CD4-positive, alpha-beta T cell treated with Interleukin-15 for 4 hours (primary cell): ENCODE measurements at regions not wholly inside any gene's neighbourhood (a gene's known extent, or its start where the extent isn't known, plus 50 kb on each side); places are given as distances from the start of the nearest gene placed in this dataset.

Experiments
- DNase-seq: peaks from one replicate; pipeline ENCODE4 v3.0.0-alpha.2; 2020; ENCODE audit warnings: low spot score

DNA sequence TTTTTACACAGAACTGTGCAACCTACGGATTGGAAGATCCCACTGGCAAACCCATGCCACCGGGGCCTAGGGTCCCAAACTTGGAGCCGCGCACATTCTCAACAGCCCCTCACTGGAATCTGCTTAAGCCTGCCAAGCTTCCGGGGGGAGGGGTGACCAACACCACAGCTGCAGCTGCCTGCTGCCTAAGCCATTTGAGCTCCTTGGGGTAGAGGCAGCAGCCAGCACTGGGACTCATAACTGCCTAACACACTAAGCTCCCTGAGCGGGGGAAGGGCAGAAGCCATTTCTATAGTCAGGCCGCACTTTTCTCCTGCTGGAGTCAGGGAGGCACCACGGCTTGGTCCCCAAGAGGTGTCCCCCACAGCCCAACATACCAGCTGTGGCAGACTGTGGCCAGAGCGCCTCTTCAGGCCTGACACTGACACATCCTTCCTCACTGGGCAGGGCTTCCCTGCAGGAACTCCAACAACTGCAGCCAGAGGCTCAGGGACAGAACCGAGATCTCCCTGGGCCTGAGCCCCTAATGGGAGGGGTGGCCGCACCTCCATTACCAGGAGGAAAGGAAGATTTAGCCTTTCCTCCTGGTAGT lies 270.3 kb upstream of the ECI2 start:
- DNase-seq, result no peak

DNA sequence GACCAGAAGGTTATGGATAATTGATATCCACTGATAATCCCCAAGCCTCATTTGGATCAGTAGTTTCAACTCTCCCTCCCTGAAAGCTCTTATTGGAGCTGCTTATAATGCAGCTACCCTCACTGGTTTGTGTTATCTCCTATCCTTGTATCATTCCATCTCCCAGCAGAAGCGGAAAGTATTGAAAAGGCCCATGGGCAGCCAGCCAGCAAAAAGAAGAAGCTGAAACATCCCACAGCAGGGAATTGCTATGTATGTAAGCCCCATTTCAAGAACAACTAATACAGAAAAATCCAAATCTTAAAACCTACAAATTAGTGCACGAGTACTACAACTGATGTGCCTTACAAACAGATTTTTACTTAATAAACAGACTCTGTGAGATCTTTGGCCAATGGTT lies 269.0 kb upstream of the ECI2 start:
- DNase-seq, result no peak

DNA sequence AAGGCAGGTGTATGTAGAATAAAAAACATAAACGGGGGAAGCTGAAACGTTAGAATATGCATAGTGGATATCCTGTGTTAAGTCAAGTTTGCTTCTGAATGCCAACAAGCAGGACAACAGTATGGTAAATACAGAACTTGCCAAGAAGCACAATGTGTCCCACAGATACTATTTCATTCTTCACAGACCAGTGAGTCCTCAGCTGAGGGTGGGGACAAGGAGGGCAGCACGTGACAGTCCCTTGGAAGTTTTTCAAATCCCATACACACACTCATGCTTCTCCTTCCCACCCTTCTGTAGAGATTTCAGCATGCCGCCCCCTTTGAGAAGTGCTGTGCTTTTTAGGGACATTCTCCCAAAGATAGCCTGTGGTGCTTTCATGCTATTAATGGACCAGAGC lies 268.5 kb upstream of the ECI2 start:
- DNase-seq, result no peak

DNA sequence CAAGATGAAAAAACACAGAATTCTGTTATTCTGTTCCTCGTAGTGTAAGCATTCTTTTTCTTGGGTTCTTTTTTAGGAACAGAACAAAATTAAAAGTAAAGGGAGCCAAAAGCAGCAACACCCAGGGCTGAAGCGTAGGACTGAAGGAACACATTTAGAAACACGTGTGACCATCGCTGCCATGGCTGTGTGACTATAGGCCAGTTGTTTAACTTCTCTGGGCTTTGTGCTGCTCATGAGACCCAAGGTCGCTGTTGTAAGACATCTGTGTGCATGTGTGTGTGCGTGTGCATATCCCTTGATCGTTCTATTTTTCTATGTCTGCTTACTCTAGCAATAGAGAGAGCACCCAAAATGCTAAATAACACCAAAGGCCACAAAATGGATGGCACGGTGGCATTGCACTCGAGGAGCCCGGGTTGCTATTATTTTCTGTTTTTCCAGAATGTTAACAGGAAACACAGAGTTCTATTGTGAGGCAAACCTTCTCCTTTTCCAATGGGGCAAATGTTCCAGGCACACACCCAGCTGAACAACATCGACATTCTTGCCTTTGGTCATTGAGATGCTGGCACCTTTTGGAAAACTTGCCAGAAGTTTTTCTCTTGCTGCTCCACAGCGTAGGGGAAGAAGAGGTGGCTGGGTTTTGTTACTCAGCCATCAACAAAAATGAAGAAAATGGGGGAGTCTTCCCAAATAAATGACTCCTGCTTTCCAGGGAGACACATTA lies 267.8 kb upstream of the ECI2 start:
- no peak for DNase-seq

- no peak for DNase-seq
Observed at GRCh38 chr6:4402477-4402976, 267.2 kb upstream of the ECI2 start.

- no peak for DNase-seq
Observed at GRCh38 chr6:4401408-4402368, 266.3 kb upstream of the ECI2 start.

DNA sequence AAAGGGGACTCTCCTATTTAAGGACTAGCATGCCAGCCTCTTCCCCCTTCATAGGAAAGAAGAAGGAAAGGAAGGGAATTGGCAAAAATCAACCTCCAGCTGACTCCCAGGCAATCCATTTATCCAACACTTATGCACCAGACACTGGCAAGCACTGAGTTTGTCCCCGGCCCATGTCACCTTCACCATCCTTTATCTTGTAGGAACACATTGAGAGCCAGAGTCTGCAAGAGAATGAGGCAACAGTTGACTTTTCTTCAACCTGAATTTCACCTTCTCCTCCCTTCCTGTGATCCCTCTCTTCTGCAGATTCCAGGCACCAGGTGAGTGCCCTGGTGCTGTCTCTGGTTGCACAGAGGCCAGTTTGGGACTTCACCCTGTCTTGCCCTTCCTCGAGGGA lies 264.3 kb upstream of the ECI2 start:
- no peak for DNase-seq

DNA sequence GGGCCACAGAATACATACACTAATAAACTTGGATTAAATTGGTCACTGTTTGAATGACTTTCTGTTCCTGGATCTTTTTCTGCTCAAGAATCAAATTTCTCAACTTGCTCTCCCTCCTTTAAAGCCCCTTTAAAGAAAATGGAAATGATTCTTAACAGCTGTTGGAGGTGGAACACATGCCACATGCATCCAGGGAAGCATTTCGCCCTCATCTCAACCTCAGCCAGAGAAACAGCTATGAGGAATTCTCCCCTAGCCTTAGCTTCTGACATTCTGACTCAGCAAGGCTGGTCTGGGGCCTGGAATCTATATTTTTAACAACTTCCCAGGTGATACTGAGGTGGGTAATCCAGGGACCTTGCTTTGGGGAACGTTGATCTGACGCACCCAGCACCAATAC lies 263.4 kb upstream of the ECI2 start:
- no peak for DNase-seq

- DNase-seq, result no peak
Observed at GRCh38 chr6:4397307-4397706, 261.9 kb upstream of the ECI2 start.

- no peak for DNase-seq
Observed at GRCh38 chr6:4396044-4396443, 260.7 kb upstream of the ECI2 start.

- no peak for DNase-seq
Observed at GRCh38 chr6:4395386-4395785, 260.0 kb upstream of the ECI2 start.

DNA sequence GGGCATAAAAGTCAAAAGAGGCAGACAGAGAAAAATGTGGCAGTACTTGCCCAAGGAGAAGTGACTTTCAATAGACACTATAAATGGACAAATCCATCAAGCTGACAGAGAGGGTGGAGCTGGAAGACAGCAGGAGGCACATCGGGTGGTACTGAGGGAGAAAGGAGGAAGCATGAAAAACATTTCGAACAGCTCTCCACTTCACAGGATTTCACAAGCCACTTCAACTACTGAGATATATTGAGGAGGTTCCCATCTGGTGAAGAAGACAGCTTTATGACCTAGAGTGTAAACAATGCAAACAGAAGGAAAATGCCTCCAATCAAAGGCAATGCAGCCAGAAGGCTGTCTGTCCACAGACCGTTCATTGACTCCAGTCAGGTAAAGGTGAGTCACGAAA lies 259.4 kb upstream of the ECI2 start:
- DNase-seq, result no peak

DNA sequence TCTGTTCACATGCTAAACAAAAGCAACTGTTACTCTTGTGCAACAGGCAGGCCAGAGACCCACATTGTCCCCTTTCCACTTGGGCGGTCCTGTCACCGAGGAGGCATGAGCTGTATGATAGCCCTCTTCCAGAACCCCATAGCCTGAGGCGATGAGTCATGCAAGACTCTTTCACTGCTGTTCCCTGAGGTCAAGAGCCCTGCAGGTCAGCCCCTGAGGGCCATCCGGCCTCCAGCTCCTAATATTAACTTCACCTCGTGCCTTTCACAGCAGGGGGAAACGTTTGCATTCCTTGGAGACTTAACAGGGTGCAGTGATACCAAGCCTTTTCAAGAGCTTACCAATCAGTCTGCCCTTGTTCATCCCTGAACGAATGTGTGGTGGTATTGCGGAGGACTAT lies 253.3 kb upstream of the ECI2 start:
- DNase-seq, result no peak

DNA sequence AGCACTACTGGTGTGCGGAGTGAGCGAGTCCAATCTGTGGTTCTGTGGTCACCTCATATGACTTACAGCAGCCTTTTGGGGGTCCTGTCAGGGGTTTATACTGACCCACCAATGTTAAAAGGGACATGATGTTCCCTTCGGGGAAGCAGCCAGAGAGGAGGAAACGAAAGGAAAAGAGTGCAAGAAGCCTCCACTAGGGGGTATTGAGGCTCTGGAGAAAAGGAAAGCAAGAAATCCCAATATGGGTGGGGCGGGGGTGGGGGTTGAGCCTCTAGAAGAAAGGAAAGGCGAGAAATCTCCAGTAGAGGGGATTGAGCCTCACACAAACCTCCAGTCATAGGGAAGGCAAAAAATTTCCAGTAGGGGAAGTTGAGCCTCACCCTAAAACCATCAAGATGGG lies 249.3 kb upstream of the ECI2 start:
- DNase-seq, result no peak

DNA sequence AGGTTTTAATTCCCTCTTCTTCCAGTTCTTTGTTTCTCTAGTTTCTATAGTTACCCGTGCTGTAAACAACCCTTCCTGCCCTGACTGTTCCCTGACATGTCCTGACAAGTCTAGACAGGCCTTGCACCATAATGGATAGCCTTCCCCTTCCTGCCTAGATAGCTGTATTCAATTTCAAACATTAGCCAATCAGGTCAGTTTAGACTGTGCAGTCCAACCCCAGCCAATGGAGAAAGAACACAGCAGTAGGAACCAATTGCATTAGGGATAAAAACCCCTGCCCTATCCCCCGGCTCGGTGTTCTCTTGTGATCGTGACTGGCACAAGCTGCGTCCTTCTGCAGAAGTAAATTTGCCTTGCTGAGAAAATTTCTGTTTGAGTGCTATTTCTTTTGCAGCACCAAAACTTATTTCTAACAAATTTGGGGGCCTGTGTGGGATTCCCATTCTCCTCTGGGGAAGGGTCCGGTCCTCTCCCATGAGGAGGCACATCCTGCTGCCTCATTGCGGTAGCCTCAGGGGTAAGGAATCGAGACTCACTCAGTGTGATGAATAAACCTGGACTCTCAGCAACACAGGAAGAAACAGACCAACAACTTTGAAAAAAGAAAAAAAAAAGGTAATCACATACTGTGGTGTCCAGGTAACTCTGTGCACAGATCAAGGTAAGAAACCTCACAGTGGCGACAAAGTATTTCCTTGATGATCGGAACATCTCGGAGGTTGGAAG lies 248.7 kb upstream of the ECI2 start:
- DNase-seq, result no peak

- no peak for DNase-seq
Observed at GRCh38 chr6:4382362-4382853, 247.0 kb upstream of the ECI2 start.

- DNase-seq, result no peak
Observed at GRCh38 chr6:4381381-4381780, 246.0 kb upstream of the ECI2 start.

- DNase-seq, result no peak
Observed at GRCh38 chr6:4380881-4381281, 245.5 kb upstream of the ECI2 start.

DNA sequence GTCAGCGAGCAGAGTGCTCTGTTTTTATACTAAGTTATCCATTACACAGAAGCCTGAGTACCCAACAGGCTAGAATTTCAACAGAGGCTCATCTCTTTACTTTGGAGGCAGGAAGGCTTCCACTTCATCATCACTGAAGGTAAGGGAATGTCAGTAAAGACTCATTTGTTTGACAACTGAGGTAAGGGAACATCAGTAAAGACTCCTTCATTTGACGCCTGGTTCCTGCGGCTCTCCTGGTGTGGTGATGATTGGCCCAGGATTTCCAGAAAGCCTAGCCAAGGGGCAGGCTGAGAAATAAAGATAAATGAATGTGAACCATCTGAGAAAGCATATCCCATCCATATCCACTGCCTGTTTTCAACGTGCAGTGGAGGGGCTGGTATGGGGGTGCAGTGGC lies 244.6 kb upstream of the ECI2 start:
- DNase-seq, result no peak

DNA sequence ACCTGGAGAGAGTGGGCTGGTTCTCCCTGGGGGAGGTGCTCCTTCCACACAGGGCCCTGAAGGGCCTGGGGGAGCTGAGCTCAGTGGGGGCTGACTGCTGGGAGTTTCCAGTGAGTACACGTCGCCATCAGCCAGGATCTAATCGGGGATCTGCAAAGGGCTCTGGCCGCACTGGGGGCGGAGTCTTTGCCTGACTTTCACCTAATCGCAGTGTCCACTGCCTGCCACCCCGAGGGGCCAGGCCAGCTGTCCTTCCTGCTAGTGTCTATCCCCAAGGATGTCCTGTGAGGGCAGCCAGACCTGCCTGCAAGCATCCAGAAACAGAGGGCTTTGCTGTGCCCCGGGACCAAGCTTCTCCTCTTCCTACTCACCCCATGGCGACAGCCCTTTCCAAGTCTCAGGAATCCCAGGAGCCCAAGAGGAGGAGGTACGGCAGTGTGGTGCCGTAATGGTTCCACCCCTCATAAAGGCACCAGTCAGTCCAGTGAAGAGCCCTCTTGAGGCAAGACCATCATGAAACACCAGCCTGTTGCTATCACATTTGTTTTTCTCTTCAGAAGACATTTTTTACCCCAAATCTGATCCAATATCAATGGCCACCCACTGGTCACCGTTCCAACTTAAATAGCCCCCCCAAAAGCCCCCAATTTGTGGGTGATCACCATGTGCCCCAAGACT lies 243.1 kb upstream of the ECI2 start:
- DNase-seq, result no peak

DNA sequence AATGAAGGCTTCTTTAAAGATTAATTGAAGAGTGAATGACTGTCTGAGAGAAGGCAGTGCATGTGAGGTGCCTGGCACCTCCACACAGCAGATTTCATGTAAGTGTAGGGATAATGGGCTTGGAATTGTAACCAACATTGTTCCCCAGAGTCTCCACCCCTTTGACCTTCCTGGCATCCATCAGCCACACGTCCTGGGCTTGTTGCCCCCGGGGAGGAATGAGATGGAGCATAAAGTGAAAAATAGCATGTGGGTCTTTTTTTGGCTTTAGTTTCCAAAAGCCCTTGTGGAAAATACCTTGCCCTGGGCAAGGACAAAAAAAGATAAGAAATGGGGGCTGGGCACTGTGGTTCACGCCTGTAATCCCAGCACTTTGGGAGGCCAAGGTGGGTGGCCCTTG lies 242.2 kb upstream of the ECI2 start:
- DNase-seq, result no peak
